Cortex of kidney (tissue), 1 donor: ENCODE measurements at regions not wholly inside any gene's neighbourhood (a gene's known extent, or its start where the extent isn't known, plus 50 kb on each side); places are given as distances from the start of the nearest gene placed in this dataset.

ENCODE experiments used
- DNase-seq: peaks from one replicate; lab custom pipeline; 2025; lab: John Stamatoyannopoulos, UW

- DNase-seq, result no peak
These were observed 410.3 kb upstream of the RASGEF1B start for GRCh38 chr4:81881855-81882621.

GRCh38 chr4:81876106-81876505 lies 404.4 kb upstream of the RASGEF1B start:
- DNase-seq, result no peak

- no peak for DNase-seq
These were observed 403.2 kb upstream of the RASGEF1B start for GRCh38 chr4:81874661-81875515.

- no peak for DNase-seq
These were observed 398.6 kb upstream of the RASGEF1B start for GRCh38 chr4:81870275-81870674.

GRCh38 chr4:81860111-81860510 lies 388.4 kb upstream of the RASGEF1B start:
- no peak for DNase-seq

GRCh38 chr4:81854406-81854805 lies 382.7 kb upstream of the RASGEF1B start:
- no peak for DNase-seq

- no peak for DNase-seq
These were observed 380.5 kb upstream of the RASGEF1B start for GRCh38 chr4:81852031-81852715.

GRCh38 chr4:81850701-81851100 lies 379.0 kb upstream of the RASGEF1B start:
- no peak for DNase-seq

GRCh38 chr4:81845761-81846160 lies 374.1 kb upstream of the RASGEF1B start:
- no peak for DNase-seq

GRCh38 chr4:81845273-81845672 lies 373.6 kb upstream of the RASGEF1B start:
- no peak for DNase-seq

- no peak for DNase-seq
These were observed 373.0 kb upstream of the RASGEF1B start for GRCh38 chr4:81844717-81845116.

GRCh38 chr4:81839347-81840042 lies 367.8 kb upstream of the RASGEF1B start:
- DNase-seq, result no peak

- DNase-seq, result no peak
These were observed 366.9 kb upstream of the RASGEF1B start for GRCh38 chr4:81838586-81838985.

- no peak for DNase-seq
These were observed 365.0 kb upstream of the RASGEF1B start for GRCh38 chr4:81836716-81837115.

GRCh38 chr4:81833576-81833975 lies 361.9 kb upstream of the RASGEF1B start:
- no peak for DNase-seq

GRCh38 chr4:81828991-81829390 lies 357.3 kb upstream of the RASGEF1B start:
- no peak for DNase-seq

- no peak for DNase-seq
These were observed 356.0 kb upstream of the RASGEF1B start for GRCh38 chr4:81827577-81828202.

GRCh38 chr4:81826817-81827424 lies 355.2 kb upstream of the RASGEF1B start:
- DNase-seq, result no peak

- no peak for DNase-seq
These were observed 354.6 kb upstream of the RASGEF1B start for GRCh38 chr4:81826335-81826734.

- DNase-seq, result no peak
These were observed 346.7 kb upstream of the RASGEF1B start for GRCh38 chr4:81818385-81818920.
